ENCODE measurements at regions not wholly inside any gene's neighbourhood (a gene's known extent, or its start where the extent isn't known, plus 50 kb on each side); places are given as distances from the start of the nearest gene placed in this dataset.

DNA sequence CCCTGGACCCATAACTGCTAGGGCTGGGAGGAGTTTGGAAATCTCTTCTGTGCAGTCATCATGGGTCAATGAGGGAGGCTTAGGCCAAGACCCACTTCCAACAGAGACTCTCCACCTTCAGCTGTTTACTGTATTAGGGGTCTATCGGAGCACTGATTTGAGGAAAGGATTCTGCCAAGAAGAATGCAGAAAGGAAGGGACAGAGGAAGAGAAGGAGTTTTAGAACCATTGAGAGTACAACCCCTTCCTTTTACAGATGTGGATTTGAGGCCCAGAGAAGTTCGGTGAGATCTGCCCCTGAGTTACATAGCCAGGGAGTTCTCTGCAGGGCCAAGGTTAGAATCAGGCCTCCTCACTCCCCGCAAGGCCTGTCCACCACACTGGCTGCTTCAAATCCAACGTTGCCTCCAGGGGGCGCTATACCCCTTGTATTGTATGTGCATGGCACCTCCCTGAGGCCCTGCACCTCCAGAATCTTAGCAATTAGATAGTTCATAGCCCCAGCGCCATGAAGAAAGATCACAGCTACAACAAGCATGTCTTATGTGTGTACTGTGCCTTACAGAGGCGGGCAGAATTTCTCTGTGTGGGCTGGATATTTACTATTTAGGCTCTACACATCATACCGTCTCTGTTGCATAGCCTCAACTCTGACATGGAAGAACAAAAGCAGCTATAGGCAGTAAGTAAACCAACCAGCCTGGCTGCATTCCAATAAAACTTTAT lies 246.8 kb downstream of the SKIDA1 start:
- peak; percentile 94 for DNase-seq
- CTCF ChIA-PET, result interaction anchor here (0.7 to 1.1 kb wide), 7 partner anchors 135 to 675 kb away, joined by 3 to 9 read pairs (median 4); no protein-coding TSS in a partner anchor
- peaks cover 28% of the 10 kb centered on the region for H3K4me1 Mint-ChIP-seq (ENCODE audit: low read depth, unreplicated experiment)
- H3K4me3 Mint-ChIP-seq (ENCODE audit: low read depth, unreplicated experiment), result no peak overlapping the region
- no peaks in the 10 kb centered on the region for H3K27me3 Mint-ChIP-seq (ENCODE audit: unreplicated experiment)
- intact Hi-C loops (cut with micrococcal nuclease; ENCODE audit: unreplicated experiment), result loop anchor here (2.0 to 5.0 kb wide), 2 partner anchors 216 to 674 kb away; no protein-coding TSS in a partner anchor
- H3K9me3 Mint-ChIP-seq (ENCODE audit: low read depth, unreplicated experiment), result no peaks in the 10 kb centered on the region
- no TSS peak for BruUV-seq (replicated peaks)
- no peak overlapping the region for H3K27ac Mint-ChIP-seq (ENCODE audit: unreplicated experiment)
- peaks cover 3% of the 10 kb centered on the region for H3K36me3 Mint-ChIP-seq (ENCODE audit: insufficient read depth, unreplicated experiment)
- TF ChIP-seq, protein P1, sequence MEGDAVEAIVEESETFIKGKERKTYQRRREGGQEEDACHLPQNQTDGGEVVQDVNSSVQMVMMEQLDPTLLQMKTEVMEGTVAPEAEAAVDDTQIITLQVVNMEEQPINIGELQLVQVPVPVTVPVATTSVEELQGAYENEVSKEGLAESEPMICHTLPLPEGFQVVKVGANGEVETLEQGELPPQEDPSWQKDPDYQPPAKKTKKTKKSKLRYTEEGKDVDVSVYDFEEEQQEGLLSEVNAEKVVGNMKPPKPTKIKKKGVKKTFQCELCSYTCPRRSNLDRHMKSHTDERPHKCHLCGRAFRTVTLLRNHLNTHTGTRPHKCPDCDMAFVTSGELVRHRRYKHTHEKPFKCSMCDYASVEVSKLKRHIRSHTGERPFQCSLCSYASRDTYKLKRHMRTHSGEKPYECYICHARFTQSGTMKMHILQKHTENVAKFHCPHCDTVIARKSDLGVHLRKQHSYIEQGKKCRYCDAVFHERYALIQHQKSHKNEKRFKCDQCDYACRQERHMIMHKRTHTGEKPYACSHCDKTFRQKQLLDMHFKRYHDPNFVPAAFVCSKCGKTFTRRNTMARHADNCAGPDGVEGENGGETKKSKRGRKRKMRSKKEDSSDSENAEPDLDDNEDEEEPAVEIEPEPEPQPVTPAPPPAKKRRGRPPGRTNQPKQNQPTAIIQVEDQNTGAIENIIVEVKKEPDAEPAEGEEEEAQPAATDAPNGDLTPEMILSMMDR (IDR thresholded peaks at IDR 0.05; ENCODE audit: unreplicated experiment), result peak; percentile 93

DNA sequence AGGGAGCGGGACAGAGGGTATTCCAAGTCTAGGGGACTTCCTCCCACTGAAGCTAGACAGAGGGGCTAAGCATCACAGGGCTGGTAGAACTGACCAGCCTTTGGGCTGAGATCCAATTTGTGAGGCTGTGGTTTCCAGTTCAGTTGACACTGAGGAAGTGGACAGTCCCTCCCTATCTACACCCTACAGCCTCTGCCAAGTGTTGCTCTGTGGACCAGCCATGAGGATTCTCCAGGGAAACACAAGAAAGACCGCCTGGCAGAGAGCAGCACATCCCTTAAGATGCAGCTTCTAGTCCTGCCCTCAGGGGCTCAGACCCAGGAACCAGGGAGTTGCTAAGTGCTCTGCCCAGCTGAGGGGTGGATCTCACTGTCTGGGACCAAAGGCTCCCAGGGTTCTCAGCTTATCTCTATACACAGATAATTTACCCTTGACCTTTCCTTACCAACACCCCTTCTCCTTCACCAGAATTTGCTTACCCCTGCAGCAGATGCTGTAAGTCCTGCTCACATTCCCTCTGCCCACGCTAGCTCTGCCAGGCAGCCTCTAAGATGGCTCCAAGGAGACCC lies 252.0 kb downstream of the SKIDA1 start:
- peaks cover 14% of the 10 kb centered on the region for H3K4me1 Mint-ChIP-seq (ENCODE audit: low read depth, unreplicated experiment)
- H3K27ac Mint-ChIP-seq (ENCODE audit: unreplicated experiment), result no peak overlapping the region
- CTCF ChIA-PET, result no interaction called here
- no peaks in the 10 kb centered on the region for H3K36me3 Mint-ChIP-seq (ENCODE audit: insufficient read depth, unreplicated experiment)
- no peak overlapping the region for H3K4me3 Mint-ChIP-seq (ENCODE audit: low read depth, unreplicated experiment)
- intact Hi-C loops (cut with micrococcal nuclease; ENCODE audit: unreplicated experiment), result loop anchor here (5.0 kb wide), 1 partner anchor 101 kb away; no protein-coding TSS in a partner anchor
- TF ChIP-seq, protein P1 (IDR thresholded peaks at IDR 0.05; ENCODE audit: unreplicated experiment), result no peak
- BruUV-seq (replicated peaks), result no TSS peak
- no peaks in the 10 kb centered on the region for H3K9me3 Mint-ChIP-seq (ENCODE audit: low read depth, unreplicated experiment)
- no peak for DNase-seq
- no peaks in the 10 kb centered on the region for H3K27me3 Mint-ChIP-seq (ENCODE audit: unreplicated experiment)

DNA sequence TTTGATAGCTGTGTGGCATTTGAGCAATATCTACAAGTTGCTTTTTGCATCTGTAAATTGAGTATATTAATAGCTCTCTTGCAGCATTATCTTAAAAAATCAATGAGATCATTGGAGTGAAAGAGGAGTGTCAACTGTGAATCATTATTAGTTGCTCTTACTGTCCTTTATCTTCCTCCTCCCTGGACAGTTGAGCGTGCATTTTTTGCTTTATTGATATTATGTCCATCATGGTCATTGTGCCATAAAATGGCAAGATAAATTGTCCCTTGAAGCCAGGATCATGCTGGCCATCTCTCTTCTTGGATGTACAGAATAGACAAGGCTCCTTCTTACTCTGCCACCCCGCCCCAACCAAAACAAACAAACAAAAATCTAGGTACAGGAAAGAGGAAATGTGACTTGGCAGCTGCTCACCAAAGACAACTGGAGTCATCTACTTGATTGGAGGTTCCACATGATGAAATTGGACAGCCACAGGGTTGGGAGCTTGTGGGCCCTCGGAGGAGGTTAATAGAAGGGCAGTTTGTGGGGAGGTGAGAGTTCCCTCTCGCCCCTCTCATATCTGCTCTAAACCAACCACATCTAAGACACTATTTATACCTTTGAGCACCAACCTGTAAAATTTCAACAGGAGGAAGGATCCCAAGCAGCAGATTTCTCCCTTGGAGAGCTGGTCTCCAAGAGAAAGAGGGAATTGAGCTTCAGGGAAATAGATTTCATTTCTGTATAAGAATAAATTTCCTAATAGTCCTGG lies 252.7 kb downstream of the SKIDA1 start:
- Mint-ChIP-seq H3K4me1 (ENCODE audit: low read depth, unreplicated experiment) (peaks cover 9% of the 10 kb centered on the region), H3K4me3 (ENCODE audit: low read depth, unreplicated experiment) (no peak overlapping the region), H3K27ac (ENCODE audit: unreplicated experiment) (no peak overlapping the region), H3K9me3 (ENCODE audit: low read depth, unreplicated experiment) (no peaks in the 10 kb centered on the region), H3K36me3 (ENCODE audit: insufficient read depth, unreplicated experiment) (no peaks in the 10 kb centered on the region), H3K27me3 (ENCODE audit: unreplicated experiment) (no peaks in the 10 kb centered on the region)
- TF ChIP-seq, protein P1 (IDR thresholded peaks at IDR 0.05; ENCODE audit: unreplicated experiment), result no peak
- intact Hi-C loops (cut with micrococcal nuclease; ENCODE audit: unreplicated experiment), result loop anchor here (5.0 kb wide), 1 partner anchor 101 kb away; no protein-coding TSS in a partner anchor
- DNase-seq, result no peak
- CTCF ChIA-PET, result no interaction called here
- no TSS peak for BruUV-seq (replicated peaks)

DNA sequence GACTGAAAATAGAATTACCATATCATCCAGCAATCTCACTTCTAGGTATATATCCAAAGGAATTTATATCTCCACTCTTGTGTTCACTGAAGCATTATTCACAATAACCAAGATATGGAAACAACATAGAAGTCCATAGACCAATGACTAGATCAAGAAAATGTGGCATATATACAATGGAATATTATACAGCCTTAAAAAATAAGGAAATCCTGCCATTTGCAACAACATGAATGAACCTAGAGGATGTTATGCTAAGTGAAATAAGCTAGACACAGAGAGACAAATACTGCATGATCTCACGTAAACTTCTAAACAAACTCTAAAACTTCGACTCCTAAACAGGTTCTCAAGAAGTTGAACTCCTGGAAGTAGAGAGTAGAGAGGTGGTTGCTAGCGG lies 254.5 kb downstream of the SKIDA1 start:
- Mint-ChIP-seq H3K4me1 (ENCODE audit: low read depth, unreplicated experiment) (peaks cover 9% of the 10 kb centered on the region), H3K4me3 (ENCODE audit: low read depth, unreplicated experiment) (no peak overlapping the region), H3K27ac (ENCODE audit: unreplicated experiment) (no peak overlapping the region), H3K27me3 (ENCODE audit: unreplicated experiment) (no peaks in the 10 kb centered on the region), H3K9me3 (ENCODE audit: low read depth, unreplicated experiment) (no peaks in the 10 kb centered on the region), H3K36me3 (ENCODE audit: insufficient read depth, unreplicated experiment) (no peaks in the 10 kb centered on the region)
- no peak for DNase-seq
- CTCF ChIA-PET, result interaction anchor here (1.0 kb wide), 1 partner anchor 174 kb away, joined by 9 read pairs; no protein-coding TSS in a partner anchor
- TF ChIP-seq, protein P1 (IDR thresholded peaks at IDR 0.05; ENCODE audit: unreplicated experiment), result no peak
- intact Hi-C loops (cut with micrococcal nuclease; ENCODE audit: unreplicated experiment), result loop anchor here (1.0 to 5.0 kb wide), 3 partner anchors 99 to 413 kb away; no protein-coding TSS in a partner anchor
- BruUV-seq (replicated peaks), result no TSS peak
